Testis (tissue), 2 donors: ENCODE measurements at regions not wholly inside any gene's neighbourhood (a gene's known extent, or its start where the extent isn't known, plus 50 kb on each side); places are given as distances from the start of the nearest gene placed in this dataset.

ENCODE experiments used
- DNase-seq: peaks from one replicate; pipeline ENCODE4 v3.0.0-alpha.2; 2019
- H3K27ac ChIP-seq, 2 donors: fragments of 200-600 bp; sonication (generic); one replicate each; pipeline ENCODE4 v1.5.1; 2019
- H3K27me3 ChIP-seq: fragments of 200-600 bp; sonication (generic); one replicate; pipeline ENCODE4 v1.5.1; 2019
- H3K36me3 ChIP-seq: fragments of 200-600 bp; sonication (generic); one replicate; pipeline ENCODE4 v1.5.1; 2017; ENCODE audit warnings: low read depth; ENCODE audit errors: missing control alignments
- H3K4me1 ChIP-seq: fragments of 200-600 bp; sonication (generic); one replicate; pipeline ENCODE4 v1.5.1; 2019
- H3K4me3 ChIP-seq, 2 donors: fragments of 200-600 bp; sonication (generic); one replicate each; pipeline ENCODE4 v1.5.1; 2017 to 2019
- H3K9me3 ChIP-seq: fragments of 200-600 bp; sonication (generic); one replicate; pipeline ENCODE4 v1.5.1; 2017
- CTCF ChIP-seq, 3 experiments: fragments of 450-650 bp in 2 of 3; fragments of 200-600 bp in 1 of 3; sonication (generic) in 1 of 3; IDR thresholded peaks; one replicate each; pipeline ENCODE4 v1.5.1; 2016 to 2019; ENCODE audit warnings: antibody characterized with exemption in 3 of 3, mild to moderate bottlenecking in 2 of 3, moderate library complexity in 1 of 3
- POLR2A ChIP-seq: fragments of 450-650 bp; IDR thresholded peaks from one replicate; pipeline ENCODE4 v1.6.1; 2017; ENCODE audit warnings: antibody characterized with exemption, mild to moderate bottlenecking, moderate library complexity
- WGBS, 2 donors: methylation state at CpG; one replicate each; pipeline ENCODE4 v1.1.5; 2018; 5-methylcytosine and 5-hydroxymethylcytosine counted together
- intact Hi-C: fragments of 100-400 bp; cut with DNase I; formaldehyde crosslinking; loops from one replicate; pipeline ENCODE4 v1.15.1; 2023; ENCODE audit warnings: low total_unique reads

- no peaks in the 10 kb centered on the region for H3K27me3 ChIP-seq
- H3K4me3 ChIP-seq = no peak overlapping the region
- no peak for DNase-seq
- H3K27ac ChIP-seq = no peak overlapping the region
- no peaks in the 10 kb centered on the region for H3K36me3 ChIP-seq
- H3K4me1 ChIP-seq = no peaks in the 10 kb centered on the region
- no peaks in the 10 kb centered on the region for H3K9me3 ChIP-seq
- no peak for TF ChIP-seq CTCF (IDR thresholded peaks at IDR 0.05)
- no peak for TF ChIP-seq POLR2A
- intact Hi-C loops = no loop called here
These were observed 383.3 kb downstream of the SMARCA1 start for GRCh38 chrX:129139837-129140598.

DNA sequence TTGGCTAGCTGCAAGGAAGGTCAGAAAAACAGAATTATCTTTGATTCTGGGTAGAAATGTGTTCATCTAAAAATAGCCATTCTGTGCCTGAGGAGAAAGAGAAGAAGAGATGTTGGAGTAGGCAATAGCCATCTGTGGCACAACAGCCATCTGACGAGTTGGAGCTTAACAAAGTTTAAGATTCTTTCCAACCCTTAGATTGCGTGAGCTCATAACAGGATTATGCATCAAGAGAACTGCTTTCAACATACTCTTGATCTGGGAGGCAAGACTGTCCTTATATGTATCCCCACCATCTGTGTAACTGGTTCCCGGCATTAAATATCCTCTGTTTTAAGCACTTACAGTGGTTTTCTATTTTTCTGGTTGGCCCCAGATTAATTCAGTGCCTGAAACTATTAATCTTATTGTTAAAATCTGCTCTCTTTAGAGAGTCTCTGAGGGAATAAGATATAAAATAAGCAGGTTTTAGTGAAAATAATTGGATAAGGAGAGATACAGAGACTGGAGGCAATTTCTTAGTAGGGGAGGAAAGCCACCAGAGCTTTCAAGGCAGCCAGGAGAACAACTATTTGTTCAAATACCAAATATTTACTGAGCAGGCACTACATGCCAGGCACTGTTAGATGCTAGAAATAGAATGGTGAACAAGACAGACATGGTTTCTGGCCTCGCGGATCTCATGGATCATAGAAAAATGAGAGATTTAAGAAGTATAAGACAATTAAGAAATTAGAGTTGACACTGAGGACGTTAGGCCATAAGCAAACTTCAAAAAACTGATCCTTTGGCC lies 398.0 kb downstream of the SMARCA1 start:
- Histone ChIP-seq H3K27me3 (no peaks in the 10 kb centered on the region), H3K4me1 (no peaks in the 10 kb centered on the region), H3K27ac (no peak overlapping the region), H3K4me3 (no peak overlapping the region), H3K36me3 (no peaks in the 10 kb centered on the region), H3K9me3 (no peaks in the 10 kb centered on the region)
- 84 to 93% methylated on average over 6 of the region's 6 CpGs for WGBS, 2 donors
- intact Hi-C loops = no loop called here
- DNase-seq = no peak
- no peak for TF ChIP-seq CTCF (IDR thresholded peaks at IDR 0.05)
- TF ChIP-seq POLR2A = no peak

DNA sequence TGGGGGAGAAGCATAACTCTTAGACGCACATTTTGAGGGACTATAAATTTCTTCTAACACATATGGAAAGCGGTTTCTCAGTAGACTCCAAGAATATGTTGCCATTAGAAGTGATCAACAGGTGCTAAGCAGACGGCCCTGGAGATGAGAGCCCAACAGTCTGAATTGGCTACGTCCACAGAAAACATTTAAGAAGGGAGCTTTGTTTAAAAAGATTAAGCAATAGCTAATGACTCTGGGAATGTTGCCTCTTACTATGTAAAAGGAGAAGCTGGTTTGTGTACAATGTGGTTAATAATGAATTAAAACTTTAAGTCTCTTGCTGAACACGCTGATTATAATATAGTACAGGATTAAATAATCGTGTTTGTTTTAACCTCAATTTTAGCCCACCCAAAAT lies 399.5 kb downstream of the SMARCA1 start:
- Histone ChIP-seq H3K9me3 (no peaks in the 10 kb centered on the region), H3K27me3 (no peaks in the 10 kb centered on the region), H3K4me1 (no peaks in the 10 kb centered on the region), H3K36me3 (no peaks in the 10 kb centered on the region), H3K27ac (no peak overlapping the region), H3K4me3 (no peak overlapping the region)
- no peak for TF ChIP-seq POLR2A
- no peak for TF ChIP-seq CTCF (IDR thresholded peaks at IDR 0.05)
- no peak for DNase-seq
- 79 to 85% methylated on average over 6 of the region's 6 CpGs for WGBS, 2 donors
- intact Hi-C loops = no loop called here

- 75 to 90% methylated on average over 6 to 8 of the region's 8 CpGs for WGBS, 2 donors
These were observed 406.4 kb downstream of the SMARCA1 start for GRCh38 chrX:129116676-129117470.

More at GRCh38 chrX:129116676-129117470, 406.4 kb downstream of the SMARCA1 start:
- no peaks in the 10 kb centered on the region for H3K36me3 ChIP-seq
- no peaks in the 10 kb centered on the region for H3K9me3 ChIP-seq
- H3K4me3 ChIP-seq = no peak overlapping the region
- no peak overlapping the region for H3K27ac ChIP-seq
- TF ChIP-seq POLR2A (no peak), CTCF (IDR thresholded peaks at IDR 0.05) (no peak)
- no peaks in the 10 kb centered on the region for H3K4me1 ChIP-seq
- H3K27me3 ChIP-seq = no peaks in the 10 kb centered on the region
- peak; percentile 15 for DNase-seq
- intact Hi-C loops = no loop called here
